WTC11 (cell line): ENCODE measurements at regions not wholly inside any gene's neighbourhood (a gene's known extent, or its start where the extent isn't known, plus 50 kb on each side); places are given as distances from the start of the nearest gene placed in this dataset.

Experiments
- ATAC-seq: fragments of 200-7000 bp; cut with Tn5 transposase; 2 replicates; pipeline ENCODE4 v1.10.0; 2021; ENCODE audit warnings: mild to moderate bottlenecking, moderate library complexity
- CTCF ChIA-PET: fragments of 300-600 bp; sonication (Branson Sonifier 250); formaldehyde crosslinking; loops from one replicate; lab custom pipeline; 2021; ENCODE audit warnings: antibody characterized with exemption; lab: Charles Lee
- POLR2A ChIA-PET: fragments of 350-600 bp; sonication (Branson Sonifier 250); formaldehyde crosslinking; loops from one replicate; lab custom pipeline; 2021; ENCODE audit warnings: antibody characterized with exemption; lab: Charles Lee
- DNase-seq: peaks from one replicate; pipeline ENCODE4 v3.0.0; 2021; ENCODE audit warnings: low spot score
- H3K27ac Mint-ChIP-seq: 2 replicates; pipeline ENCODE4 v1.8.0; 2021; ENCODE audit warnings: mixed read lengths
- H3K27me3 Mint-ChIP-seq: 2 replicates; pipeline ENCODE4 v1.8.0; 2021; ENCODE audit warnings: low read depth, mild to moderate bottlenecking, moderate library complexity, mixed read lengths
- H3K36me3 Mint-ChIP-seq: 2 replicates; pipeline ENCODE4 v1.8.0; 2021; ENCODE audit warnings: mixed read lengths
- H3K4me1 Mint-ChIP-seq: 2 replicates; pipeline ENCODE4 v1.8.0; 2022; ENCODE audit warnings: mixed read lengths
- H3K4me3 Mint-ChIP-seq: 2 replicates; pipeline ENCODE4 v1.8.0; 2021; ENCODE audit warnings: mild to moderate bottlenecking, moderate library complexity, mixed read lengths
- H3K9me3 Mint-ChIP-seq: 2 replicates; pipeline ENCODE4 v1.8.0; 2021; ENCODE audit warnings: mixed read lengths
- CBFB ChIP-seq: sonication (generic); formaldehyde crosslinking; IDR thresholded peaks from 2 replicates; pipeline ENCODE4 v1.8.1; 2022; ENCODE audit warnings: mild to moderate bottlenecking, low read depth, missing genetic modification reagents
- ELF4 ChIP-seq: sonication (generic); formaldehyde crosslinking; IDR thresholded peaks from 2 replicates; pipeline ENCODE4 v1.8.1; 2022; ENCODE audit warnings: low read depth, mild to moderate bottlenecking, moderate library complexity, missing genetic modification reagents
- FOXP1 ChIP-seq: sonication (generic); formaldehyde crosslinking; IDR thresholded peaks from 2 replicates; pipeline ENCODE4 v1.8.0; 2022; ENCODE audit warnings: missing genetic modification reagents, mild to moderate bottlenecking, moderate library complexity, borderline replicate concordance
- IRF2 ChIP-seq: sonication (generic); formaldehyde crosslinking; IDR thresholded peaks from 2 replicates; pipeline ENCODE4 v1.8.0; 2022; ENCODE audit warnings: low read depth, missing genetic modification reagents, borderline replicate concordance
- JAZF1 ChIP-seq: fragments of 250-450 bp; sonication (Bioruptor Pico); IDR thresholded peaks from 2 replicates; pipeline ENCODE4 v1.9.0; 2021; ENCODE audit warnings: moderate library complexity, mild to moderate bottlenecking, inconsistent platforms
- PRRX2 ChIP-seq: fragments of 250-450 bp; sonication (Bioruptor Pico); IDR thresholded peaks from 2 replicates; pipeline ENCODE4 v1.8.0; 2021; ENCODE audit warnings: mild to moderate bottlenecking
- SMAD4 ChIP-seq: sonication (generic); formaldehyde crosslinking; IDR thresholded peaks from 2 replicates; pipeline ENCODE4 v1.8.0; 2022; ENCODE audit warnings: mild to moderate bottlenecking, missing genetic modification reagents
- SP1 ChIP-seq: sonication (generic); formaldehyde crosslinking; conservative IDR thresholded peaks from 2 replicates; pipeline ENCODE4 v1.8.1; 2022; ENCODE audit warnings: missing genetic modification reagents
- TCF7 ChIP-seq: sonication (generic); formaldehyde crosslinking; IDR thresholded peaks from 2 replicates; pipeline ENCODE4 v1.8.0; 2022; ENCODE audit warnings: mild to moderate bottlenecking, low read depth, missing genetic modification reagents, moderate library complexity
- ZNF138 ChIP-seq: sonication (generic); formaldehyde crosslinking; conservative IDR thresholded peaks from 2 replicates; pipeline ENCODE4 v1.8.1; 2022; ENCODE audit warnings: mild to moderate bottlenecking, moderate library complexity, missing genetic modification reagents
- TF ChIP-seq, protein P1 (sequence below): sonication (generic); formaldehyde crosslinking; conservative IDR thresholded peaks from 2 replicates; pipeline ENCODE4 v1.8.1; 2023; ENCODE audit warnings: mild to moderate bottlenecking, low read depth, missing genetic modification reagents, moderate library complexity
- TF ChIP-seq, protein P2 (sequence below): sonication (generic); formaldehyde crosslinking; IDR thresholded peaks from 2 replicates; pipeline ENCODE4 v1.8.0; 2022; ENCODE audit warnings: mild to moderate bottlenecking, missing genetic modification reagents
- TF ChIP-seq, protein P3 (sequence below): fragments of 250-450 bp; sonication (Bioruptor Pico); IDR thresholded peaks from 2 replicates; pipeline ENCODE4 v1.9.0; 2021; ENCODE audit warnings: mild to moderate bottlenecking, borderline replicate concordance
- TF ChIP-seq, protein P4 (sequence below): sonication (generic); formaldehyde crosslinking; IDR thresholded peaks from 2 replicates; pipeline ENCODE4 v1.8.0; 2023; ENCODE audit warnings: mild to moderate bottlenecking, missing genetic modification reagents
- TF ChIP-seq, protein P5 (sequence below): fragments of 200-600 bp; IDR thresholded peaks from 2 replicates; pipeline ENCODE4 v1.8.0; 2022; ENCODE audit warnings: antibody characterized with exemption
- TF ChIP-seq, protein P6 (sequence below): sonication (generic); formaldehyde crosslinking; IDR thresholded peaks from 2 replicates; pipeline ENCODE4 v1.8.1; 2023; ENCODE audit warnings: mild to moderate bottlenecking, moderate library complexity, missing genetic modification reagents
- TF ChIP-seq, protein P7 (sequence below): sonication (generic); formaldehyde crosslinking; IDR thresholded peaks from 2 replicates; pipeline ENCODE4 v1.8.1; 2022; ENCODE audit warnings: mild to moderate bottlenecking, missing genetic modification reagents, moderate library complexity, borderline replicate concordance

DNA sequence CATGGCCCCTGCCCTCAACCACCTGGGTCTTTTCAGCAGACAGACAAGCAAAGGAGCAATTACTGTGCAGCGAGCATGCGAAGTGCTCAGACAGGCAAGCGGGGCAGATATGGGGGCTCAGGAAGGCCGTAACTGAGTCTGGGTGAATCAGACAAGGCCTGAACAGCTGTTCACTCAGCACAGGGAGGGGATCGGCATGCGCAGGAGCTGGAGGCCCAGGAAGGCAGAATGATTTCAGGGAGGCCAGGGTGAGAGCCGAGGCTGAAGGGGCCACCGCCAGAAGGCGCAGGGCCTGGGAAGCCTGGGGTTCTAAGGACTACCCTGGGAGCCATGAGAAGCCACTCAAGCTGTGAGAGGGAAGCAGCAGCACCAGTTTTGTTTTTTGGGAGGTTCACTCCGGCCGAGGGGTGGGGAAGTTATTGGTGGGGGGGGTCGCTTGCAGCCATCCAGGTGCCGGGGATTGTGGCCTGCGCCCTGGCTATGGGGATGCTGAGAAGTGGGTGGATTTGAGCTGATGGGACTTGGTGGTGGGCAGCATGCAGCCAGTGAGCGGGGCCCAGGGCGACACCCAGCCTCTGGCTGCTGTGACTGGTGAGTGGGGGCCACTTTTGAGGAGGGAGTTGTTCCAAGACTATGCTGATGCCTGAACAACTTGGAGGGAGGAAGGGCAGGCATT, 132.2 kb downstream of the TSN start:
- Mint-ChIP-seq H3K4me1 (peaks cover 10% of the 10 kb centered on the region), H3K4me3 (no peak overlapping the region), H3K9me3 (peaks cover 8% of the 10 kb centered on the region), H3K27me3 (peaks cover 21% of the 10 kb centered on the region), H3K36me3 (peaks cover 7% of the 10 kb centered on the region)
- POLR2A ChIA-PET: no interaction called here
- CTCF ChIA-PET: interaction anchor here (3.3 kb wide), 1 partner anchor 76 kb away, joined by 15 read pairs; no protein-coding TSS in a partner anchor
- no peak for DNase-seq
- TF ChIP-seq, protein P1, sequence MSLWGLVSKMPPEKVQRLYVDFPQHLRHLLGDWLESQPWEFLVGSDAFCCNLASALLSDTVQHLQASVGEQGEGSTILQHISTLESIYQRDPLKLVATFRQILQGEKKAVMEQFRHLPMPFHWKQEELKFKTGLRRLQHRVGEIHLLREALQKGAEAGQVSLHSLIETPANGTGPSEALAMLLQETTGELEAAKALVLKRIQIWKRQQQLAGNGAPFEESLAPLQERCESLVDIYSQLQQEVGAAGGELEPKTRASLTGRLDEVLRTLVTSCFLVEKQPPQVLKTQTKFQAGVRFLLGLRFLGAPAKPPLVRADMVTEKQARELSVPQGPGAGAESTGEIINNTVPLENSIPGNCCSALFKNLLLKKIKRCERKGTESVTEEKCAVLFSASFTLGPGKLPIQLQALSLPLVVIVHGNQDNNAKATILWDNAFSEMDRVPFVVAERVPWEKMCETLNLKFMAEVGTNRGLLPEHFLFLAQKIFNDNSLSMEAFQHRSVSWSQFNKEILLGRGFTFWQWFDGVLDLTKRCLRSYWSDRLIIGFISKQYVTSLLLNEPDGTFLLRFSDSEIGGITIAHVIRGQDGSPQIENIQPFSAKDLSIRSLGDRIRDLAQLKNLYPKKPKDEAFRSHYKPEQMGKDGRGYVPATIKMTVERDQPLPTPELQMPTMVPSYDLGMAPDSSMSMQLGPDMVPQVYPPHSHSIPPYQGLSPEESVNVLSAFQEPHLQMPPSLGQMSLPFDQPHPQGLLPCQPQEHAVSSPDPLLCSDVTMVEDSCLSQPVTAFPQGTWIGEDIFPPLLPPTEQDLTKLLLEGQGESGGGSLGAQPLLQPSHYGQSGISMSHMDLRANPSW (CRISPR knock-in tag): no peak
- TF ChIP-seq, protein P2, sequence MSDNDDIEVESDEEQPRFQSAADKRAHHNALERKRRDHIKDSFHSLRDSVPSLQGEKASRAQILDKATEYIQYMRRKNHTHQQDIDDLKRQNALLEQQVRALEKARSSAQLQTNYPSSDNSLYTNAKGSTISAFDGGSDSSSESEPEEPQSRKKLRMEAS (CRISPR knock-in tag): no peak
- TF ChIP-seq, protein P3, sequence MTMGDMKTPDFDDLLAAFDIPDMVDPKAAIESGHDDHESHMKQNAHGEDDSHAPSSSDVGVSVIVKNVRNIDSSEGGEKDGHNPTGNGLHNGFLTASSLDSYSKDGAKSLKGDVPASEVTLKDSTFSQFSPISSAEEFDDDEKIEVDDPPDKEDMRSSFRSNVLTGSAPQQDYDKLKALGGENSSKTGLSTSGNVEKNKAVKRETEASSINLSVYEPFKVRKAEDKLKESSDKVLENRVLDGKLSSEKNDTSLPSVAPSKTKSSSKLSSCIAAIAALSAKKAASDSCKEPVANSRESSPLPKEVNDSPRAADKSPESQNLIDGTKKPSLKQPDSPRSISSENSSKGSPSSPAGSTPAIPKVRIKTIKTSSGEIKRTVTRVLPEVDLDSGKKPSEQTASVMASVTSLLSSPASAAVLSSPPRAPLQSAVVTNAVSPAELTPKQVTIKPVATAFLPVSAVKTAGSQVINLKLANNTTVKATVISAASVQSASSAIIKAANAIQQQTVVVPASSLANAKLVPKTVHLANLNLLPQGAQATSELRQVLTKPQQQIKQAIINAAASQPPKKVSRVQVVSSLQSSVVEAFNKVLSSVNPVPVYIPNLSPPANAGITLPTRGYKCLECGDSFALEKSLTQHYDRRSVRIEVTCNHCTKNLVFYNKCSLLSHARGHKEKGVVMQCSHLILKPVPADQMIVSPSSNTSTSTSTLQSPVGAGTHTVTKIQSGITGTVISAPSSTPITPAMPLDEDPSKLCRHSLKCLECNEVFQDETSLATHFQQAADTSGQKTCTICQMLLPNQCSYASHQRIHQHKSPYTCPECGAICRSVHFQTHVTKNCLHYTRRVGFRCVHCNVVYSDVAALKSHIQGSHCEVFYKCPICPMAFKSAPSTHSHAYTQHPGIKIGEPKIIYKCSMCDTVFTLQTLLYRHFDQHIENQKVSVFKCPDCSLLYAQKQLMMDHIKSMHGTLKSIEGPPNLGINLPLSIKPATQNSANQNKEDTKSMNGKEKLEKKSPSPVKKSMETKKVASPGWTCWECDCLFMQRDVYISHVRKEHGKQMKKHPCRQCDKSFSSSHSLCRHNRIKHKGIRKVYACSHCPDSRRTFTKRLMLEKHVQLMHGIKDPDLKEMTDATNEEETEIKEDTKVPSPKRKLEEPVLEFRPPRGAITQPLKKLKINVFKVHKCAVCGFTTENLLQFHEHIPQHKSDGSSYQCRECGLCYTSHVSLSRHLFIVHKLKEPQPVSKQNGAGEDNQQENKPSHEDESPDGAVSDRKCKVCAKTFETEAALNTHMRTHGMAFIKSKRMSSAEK (CRISPR knock-in tag): no peak
- TF ChIP-seq JAZF1 (CRISPR knock-in tag): no peak
- TF ChIP-seq, protein P4, sequence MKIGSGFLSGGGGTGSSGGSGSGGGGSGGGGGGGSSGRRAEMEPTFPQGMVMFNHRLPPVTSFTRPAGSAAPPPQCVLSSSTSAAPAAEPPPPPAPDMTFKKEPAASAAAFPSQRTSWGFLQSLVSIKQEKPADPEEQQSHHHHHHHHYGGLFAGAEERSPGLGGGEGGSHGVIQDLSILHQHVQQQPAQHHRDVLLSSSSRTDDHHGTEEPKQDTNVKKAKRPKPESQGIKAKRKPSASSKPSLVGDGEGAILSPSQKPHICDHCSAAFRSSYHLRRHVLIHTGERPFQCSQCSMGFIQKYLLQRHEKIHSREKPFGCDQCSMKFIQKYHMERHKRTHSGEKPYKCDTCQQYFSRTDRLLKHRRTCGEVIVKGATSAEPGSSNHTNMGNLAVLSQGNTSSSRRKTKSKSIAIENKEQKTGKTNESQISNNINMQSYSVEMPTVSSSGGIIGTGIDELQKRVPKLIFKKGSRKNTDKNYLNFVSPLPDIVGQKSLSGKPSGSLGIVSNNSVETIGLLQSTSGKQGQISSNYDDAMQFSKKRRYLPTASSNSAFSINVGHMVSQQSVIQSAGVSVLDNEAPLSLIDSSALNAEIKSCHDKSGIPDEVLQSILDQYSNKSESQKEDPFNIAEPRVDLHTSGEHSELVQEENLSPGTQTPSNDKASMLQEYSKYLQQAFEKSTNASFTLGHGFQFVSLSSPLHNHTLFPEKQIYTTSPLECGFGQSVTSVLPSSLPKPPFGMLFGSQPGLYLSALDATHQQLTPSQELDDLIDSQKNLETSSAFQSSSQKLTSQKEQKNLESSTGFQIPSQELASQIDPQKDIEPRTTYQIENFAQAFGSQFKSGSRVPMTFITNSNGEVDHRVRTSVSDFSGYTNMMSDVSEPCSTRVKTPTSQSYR (CRISPR knock-in tag): no peak
- no peak for TF ChIP-seq ZNF138 (CRISPR knock-in tag)
- TF ChIP-seq ELF4: no peak
- TF ChIP-seq, all 79 proteins: peak for 0
- ATAC-seq: no peak
- no peak overlapping the region for H3K27ac Mint-ChIP-seq

DNA sequence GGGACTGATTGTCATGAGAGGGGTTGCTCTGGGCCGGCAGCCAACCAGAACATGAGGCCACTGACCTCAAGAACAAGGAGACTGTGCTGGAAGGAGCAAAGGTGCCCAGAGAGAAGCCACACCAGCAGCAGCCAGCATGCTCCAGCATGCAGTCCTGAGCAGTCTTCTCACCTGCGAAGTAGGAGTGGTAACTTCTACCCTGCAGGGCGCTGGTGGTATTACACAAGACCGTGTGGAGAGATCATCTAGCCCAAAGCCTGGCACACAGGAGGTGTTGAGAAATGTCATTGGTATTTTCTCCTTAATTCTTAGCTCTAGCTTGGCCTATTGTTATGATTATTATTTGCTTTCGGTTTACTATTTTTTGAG, 132.7 kb downstream of the TSN start:
- Mint-ChIP-seq H3K27ac (no peak overlapping the region), H3K27me3 (peaks cover 21% of the 10 kb centered on the region), H3K36me3 (peaks cover 7% of the 10 kb centered on the region), H3K4me3 (no peak overlapping the region), H3K9me3 (peaks cover 8% of the 10 kb centered on the region), H3K4me1 (peaks cover 10% of the 10 kb centered on the region)
- DNase-seq (peak; percentile 78), ATAC-seq (peak; percentile 95)
- ChIA-PET CTCF (interaction anchor here (0.6 to 3.3 kb wide), 4 partner anchors 10 to 77 kb away, joined by 3 to 15 read pairs (median 4); no protein-coding TSS in a partner anchor), POLR2A (no interaction called here)
- TF ChIP-seq, protein P5, sequence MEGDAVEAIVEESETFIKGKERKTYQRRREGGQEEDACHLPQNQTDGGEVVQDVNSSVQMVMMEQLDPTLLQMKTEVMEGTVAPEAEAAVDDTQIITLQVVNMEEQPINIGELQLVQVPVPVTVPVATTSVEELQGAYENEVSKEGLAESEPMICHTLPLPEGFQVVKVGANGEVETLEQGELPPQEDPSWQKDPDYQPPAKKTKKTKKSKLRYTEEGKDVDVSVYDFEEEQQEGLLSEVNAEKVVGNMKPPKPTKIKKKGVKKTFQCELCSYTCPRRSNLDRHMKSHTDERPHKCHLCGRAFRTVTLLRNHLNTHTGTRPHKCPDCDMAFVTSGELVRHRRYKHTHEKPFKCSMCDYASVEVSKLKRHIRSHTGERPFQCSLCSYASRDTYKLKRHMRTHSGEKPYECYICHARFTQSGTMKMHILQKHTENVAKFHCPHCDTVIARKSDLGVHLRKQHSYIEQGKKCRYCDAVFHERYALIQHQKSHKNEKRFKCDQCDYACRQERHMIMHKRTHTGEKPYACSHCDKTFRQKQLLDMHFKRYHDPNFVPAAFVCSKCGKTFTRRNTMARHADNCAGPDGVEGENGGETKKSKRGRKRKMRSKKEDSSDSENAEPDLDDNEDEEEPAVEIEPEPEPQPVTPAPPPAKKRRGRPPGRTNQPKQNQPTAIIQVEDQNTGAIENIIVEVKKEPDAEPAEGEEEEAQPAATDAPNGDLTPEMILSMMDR: peak; percentile 71
- TF ChIP-seq SMAD4 (CRISPR knock-in tag): no peak
- no peak for TF ChIP-seq IRF2 (CRISPR knock-in tag)
- no peak for TF ChIP-seq SP1 (CRISPR knock-in tag)
- no peak for TF ChIP-seq PRRX2 (CRISPR knock-in tag)
- TF ChIP-seq TCF7 (CRISPR knock-in tag): no peak
- TF ChIP-seq FOXP1: 0 out of 2 replicates have a peak, but pooled peaks have one; percentile 10
- no peak for TF ChIP-seq CBFB (CRISPR knock-in tag)
- TF ChIP-seq, protein P6, sequence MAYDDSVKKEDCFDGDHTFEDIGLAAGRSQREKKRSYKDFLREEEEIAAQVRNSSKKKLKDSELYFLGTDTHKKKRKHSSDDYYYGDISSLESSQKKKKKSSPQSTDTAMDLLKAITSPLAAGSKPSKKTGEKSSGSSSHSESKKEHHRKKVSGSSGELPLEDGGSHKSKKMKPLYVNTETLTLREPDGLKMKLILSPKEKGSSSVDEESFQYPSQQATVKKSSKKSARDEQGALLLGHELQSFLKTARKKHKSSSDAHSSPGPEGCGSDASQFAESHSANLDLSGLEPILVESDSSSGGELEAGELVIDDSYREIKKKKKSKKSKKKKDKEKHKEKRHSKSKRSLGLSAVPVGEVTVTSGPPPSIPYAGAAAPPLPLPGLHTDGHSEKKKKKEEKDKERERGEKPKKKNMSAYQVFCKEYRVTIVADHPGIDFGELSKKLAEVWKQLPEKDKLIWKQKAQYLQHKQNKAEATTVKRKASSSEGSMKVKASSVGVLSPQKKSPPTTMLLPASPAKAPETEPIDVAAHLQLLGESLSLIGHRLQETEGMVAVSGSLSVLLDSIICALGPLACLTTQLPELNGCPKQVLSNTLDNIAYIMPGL (CRISPR knock-in tag): no peak
- TF ChIP-seq, protein P7, sequence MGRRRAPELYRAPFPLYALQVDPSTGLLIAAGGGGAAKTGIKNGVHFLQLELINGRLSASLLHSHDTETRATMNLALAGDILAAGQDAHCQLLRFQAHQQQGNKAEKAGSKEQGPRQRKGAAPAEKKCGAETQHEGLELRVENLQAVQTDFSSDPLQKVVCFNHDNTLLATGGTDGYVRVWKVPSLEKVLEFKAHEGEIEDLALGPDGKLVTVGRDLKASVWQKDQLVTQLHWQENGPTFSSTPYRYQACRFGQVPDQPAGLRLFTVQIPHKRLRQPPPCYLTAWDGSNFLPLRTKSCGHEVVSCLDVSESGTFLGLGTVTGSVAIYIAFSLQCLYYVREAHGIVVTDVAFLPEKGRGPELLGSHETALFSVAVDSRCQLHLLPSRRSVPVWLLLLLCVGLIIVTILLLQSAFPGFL (CRISPR knock-in tag): no peak
